GM19463 (cell line): ENCODE measurements at regions not wholly inside any gene's neighbourhood (a gene's known extent, or its start where the extent isn't known, plus 50 kb on each side); places are given as distances from the start of the nearest gene placed in this dataset.

Experiments used
- ATAC-seq: cut with Tn5 transposase; IDR thresholded peaks from one replicate; pipeline ENCODE4 v1.9.1; 2021; ENCODE audit warnings: mild to moderate bottlenecking, moderate library complexity; ENCODE audit not compliant: unreplicated experiment

DNA sequence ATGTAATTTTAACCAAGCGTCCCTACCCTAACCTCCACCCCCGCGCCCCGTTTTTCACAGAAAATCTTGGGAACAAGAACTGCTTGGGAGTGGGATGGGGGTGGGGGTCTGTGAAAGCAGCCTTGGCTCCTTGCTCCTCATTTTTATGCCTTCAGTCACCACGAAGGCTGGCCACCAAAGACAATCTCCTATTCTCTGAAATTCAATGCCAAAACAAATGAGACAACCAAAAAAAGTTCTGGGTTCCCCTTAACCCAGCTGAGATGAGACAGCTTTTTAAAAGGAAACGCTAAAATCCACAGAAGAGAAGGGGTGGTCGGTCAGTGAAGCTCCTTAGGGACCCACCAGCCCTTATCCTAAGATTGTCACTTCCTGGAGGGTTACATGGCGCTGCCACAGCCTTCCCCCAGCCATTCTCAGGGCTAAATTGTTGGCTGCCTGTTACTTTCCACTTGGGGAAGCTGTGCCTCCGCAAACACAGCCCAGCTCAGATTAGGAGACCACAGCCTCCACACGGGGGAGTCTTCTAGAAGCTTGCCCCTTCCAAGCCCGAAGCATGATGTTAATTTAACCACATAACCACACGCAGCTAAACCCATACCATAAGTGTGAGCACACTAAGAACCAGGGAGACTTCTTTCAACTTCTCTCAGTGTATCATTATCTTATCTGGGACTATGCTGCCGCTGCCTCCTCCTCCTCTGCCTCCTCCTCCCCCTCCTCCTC lies 136.3 kb downstream of the FOXD1 start:
- ATAC-seq, result no peak

DNA sequence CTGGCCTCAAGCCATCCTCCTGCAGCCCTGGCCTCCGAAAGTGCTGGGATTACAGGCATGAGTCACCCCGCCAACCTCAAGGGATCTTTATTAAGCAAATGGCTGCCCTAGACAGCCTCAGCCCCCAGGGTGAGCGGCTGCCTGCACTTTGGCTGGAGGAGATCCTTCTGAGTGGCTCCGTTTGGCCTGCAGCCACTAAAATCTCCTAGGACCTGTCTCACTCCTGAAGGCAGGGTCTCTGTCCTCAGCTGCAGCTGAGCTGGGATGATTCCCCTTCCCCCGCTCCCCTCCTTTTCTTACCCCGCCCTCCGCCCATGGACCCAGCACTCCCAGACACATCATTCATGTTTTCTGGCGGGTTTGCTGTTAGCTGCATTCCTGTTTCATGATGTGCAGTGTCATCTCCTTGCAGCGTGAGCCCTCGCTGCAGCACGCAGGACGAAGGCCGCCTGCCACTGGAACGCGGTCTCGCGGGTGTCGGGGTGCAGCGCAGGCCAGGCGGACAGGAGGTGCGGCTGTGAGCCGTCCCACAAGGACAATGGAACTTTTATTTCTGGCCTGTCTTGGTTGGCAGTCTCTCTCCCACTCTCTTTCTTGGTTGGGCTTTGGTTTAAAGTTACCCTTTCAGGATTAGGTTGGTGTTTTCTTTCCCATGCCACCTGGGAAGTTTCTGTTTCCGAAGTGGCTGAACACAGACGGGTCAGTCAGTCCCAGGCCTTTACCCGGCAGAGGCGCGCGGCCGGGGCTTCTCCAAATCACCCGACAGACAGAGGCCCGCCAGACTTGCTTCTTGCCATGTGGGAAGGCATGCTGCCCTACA lies 137.1 kb downstream of the FOXD1 start:
- no peak for ATAC-seq

DNA sequence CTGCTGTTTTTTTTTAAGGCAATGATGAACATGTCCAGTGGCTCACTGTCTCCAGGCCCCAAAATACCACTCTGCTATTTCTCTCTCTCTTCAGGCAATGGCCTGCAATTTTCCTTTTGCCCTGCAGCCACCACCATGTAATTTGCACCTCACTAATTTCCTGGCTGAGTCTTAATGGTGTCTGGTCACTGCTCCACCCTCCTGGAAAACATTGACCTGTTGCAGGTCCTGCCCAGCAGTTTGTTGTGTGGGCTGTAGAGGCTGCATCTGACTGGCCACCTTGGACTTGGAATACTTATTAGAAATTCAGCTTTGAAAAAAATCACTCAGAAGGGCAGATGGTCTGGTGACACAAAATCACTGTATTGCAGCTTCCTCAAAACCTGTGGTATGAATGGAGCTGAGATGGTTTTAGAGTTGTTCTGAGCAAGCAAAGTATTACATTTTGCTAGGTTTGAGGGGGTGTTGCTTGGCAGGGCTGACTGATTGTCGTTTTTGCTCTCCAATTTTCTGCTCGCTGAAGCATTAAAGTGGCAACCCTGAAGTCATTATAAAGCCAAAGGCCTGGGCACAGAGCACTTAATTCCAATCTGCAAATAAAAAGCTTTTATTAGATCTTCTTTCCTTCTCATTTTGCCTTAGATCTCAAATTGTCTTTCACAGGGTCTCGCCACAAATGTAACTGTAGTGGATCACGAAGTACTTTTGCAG lies 134.8 kb downstream of the TMEM174 start:
- ATAC-seq, result no peak

DNA sequence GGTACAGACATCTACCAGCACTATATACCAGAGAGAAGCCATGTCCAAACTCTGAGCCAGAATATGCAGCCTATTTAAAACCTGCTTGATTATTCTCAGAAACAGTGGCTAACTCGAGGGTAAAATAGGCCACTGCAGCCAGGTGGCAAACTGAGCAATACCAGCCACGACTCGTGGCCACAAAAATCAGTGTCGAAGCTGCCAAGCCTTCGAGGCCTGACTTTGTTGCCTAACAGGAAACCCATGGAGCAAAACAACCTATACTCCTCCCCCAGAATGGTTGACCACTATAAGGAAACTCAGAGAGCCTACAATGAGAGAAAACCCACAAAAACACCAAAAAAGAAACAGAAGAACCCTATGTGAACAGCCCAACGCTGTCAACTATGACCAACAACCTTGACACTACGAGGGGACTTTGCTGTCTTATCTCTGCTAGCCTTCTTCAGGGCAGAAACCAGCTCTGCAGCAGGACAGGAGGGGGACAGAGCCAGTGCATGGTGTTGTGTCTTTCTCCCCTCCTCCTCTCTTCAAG lies 133.8 kb downstream of the TMEM174 start:
- no peak for ATAC-seq

DNA sequence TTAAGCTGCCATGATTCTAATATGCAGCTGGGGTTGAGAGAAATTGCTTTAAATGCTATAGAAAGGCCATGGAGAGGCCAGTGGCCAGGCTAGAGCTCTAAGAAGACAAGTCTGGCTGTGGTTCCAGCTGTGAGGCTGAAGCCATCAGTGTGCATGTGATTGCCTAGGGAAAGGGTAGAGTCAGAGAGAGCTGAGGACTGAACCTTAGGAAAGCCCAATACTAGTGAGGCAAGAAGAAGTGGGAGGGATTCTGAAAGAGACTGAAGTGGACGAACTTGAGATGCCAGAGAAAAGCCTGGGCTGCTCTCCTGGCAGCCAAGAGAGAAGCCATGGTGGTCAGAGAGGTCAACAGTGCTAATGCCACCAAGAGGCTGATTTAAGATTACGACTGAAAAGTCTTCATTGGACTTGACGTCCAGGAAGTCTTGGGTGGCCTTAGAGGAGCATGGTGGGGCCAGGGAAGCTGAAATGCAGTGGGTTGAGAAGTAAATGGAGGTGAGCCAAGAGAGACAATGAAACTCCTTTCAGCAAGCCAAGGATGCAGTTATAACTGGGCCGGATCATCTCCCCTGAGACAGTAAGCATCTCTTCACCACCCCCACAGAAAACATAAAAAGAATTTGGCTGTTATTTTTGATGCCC lies 133.2 kb downstream of the TMEM174 start:
- no peak for ATAC-seq

DNA sequence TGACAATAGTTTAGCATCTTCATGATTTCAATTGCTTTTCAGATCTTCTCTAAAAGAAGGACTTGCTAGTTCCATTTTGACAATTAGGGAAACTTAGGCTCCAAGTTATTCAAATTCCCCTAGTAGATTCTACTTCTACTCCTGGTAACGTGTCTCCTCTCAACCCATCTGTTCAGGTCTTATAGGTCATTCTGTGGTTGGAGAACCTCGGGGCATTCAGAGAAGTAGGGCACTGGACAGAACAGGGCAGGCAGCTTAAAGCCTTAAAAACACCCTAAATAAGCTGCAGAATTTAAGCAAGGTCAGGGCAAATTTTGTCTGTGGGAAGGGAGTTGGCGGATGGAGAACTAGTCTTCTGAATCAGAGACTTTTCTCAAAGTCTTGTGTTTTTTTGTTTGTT lies 132.4 kb downstream of the TMEM174 start:
- no peak for ATAC-seq

DNA sequence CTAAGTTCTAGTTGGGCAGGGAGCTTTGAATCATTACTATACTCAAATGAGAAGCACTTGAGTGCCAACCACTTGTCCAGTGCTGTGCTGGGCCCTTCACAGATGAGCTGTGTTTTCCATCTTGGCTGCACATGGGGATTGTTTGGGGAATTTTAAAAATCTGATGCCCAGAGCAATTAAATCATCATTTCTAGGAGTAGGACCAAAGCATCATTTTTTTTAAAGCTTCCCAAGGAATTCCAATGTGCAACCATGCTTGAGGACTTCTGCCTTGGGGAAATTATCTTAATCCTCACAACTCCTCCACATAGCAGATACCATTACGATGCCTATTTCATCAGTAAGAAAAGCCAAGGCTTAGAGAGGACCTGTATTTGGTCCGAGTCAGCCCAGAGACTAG lies 131.4 kb downstream of the TMEM174 start:
- no peak for ATAC-seq

DNA sequence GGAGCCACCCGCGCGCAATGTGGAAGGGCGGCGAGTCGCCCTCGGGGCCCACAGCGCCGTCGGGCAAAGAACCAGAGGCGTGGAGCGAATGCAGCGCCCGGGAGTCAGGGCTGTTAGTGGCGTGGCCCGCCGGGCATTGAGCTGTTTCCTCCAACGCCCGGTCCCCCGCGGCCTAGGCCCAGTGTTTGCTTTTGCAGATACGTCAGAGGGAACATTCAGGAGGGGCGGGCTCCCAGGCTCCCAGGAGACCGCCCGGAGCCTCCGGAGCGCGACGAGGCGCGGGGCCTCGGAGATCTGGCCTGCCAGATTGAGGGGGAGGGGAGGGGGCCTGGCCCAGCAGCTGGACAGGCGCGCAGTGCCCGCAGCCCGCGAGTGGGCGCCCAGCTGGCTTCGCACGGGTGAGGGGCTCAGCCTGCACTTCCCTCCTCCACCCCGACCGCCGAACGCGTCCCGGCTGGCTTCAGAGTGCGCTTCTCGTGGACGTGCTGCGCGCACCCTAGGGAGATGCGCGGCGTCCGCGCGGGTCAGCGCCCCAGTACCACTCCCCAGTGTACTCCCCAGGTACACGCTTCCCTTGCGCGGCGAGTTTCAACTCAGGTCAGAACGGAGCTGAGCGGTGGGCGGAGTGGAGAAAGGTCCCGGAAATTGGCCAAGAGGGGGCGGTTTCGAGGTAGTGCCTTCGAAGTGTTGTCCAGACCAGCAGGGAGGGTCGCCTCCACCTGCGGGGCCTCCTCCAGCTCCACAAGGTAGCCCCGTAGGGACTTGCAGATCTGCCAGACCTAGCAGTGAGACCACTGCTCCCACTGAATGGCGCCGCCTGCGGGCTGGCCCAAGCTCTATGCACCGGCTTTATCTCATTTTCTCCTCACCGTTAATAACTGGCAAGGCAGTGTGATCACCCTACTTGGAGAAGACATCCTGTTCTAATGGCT lies 130.4 kb downstream of the TMEM174 start:
- ATAC-seq, result no peak

DNA sequence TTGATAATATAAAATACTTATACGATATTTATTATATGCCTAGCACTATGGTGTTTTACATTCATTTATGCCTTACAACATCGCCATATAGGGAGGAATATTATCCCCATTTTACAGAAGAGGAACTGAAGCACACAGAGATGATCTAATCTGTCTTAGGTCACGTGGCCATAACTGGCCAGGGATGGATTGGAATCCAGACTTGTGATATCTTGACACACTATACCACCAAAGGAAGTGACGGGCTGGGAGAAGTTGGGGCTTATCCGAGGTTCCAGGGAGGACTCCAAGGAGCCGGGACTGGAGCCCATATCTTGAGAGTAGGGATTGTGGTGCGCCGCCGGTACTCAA lies 129.8 kb downstream of the TMEM174 start:
- no peak for ATAC-seq

DNA sequence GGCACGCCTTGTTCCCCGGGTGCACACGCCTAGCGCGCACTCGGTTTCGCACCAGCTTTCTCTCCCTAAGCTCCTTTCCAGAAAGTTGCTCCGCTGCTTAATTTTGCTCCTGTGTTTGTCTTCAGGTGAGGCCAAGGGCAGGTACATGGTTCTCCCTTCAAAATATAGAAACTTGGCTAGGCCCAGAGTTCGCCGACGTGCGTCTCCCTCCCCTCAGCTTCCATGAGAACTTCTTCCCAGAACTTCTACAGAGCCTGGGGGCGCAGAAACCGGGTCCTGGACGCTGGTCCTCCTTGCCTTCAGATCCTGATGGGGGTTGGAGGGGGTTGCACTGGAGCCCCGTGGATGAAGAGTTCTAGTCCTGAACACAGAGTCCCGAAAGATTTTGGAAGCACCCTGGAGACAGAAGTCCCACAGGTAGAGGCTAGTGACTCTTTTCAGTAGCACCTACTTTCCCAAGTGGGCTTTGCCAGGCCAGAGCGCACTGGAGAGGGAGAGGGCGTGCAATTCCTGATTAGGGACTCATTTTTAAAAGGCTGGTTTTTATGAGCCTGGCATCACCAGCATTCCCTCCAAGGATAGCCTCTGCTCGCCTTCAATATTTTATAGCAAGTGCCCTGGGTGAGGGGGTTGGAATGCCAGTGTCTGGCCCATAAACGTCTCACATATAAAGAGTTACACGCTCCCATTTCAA lies 128.4 kb downstream of the TMEM174 start:
- ATAC-seq, result no peak

DNA sequence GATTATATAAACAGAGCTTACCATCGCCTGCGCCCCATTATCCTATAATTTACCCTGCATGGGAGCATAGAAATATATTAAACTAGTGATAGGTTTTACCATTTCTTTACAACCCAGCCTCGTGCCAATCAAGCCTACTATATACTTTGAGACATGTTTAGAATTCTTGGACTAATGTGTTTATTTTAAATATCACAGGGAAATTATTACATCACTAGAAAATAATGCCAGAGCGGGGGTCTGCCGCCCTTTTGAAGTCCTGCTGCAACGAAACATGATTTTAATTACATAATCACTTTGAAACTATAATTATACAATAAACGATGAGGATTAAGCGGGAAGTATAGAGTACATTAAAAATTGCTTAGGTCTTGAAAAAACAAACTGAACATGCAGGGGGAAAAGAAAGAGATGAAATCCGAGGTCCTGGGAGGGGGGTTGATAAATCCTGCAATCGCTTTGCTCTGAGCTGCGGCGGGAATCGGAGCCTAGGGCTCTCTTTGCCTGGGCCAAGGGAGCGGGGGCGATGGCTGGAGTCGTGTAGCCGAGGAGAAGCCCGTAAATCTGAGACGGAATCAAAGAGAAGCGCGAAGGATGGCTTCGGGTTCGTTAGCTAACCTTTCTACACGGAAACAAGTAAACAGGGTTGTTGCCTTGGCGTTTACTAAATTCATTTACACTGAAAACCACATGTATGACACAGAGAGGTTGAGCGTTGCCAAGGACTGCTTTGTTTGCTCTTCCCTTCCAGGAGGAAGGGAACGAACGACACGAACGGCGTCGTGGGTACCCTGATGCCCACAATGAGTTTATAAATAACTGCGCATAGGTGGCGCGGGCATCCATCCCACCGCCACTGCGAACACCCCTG lies 127.6 kb downstream of the TMEM174 start:
- no peak for ATAC-seq

DNA sequence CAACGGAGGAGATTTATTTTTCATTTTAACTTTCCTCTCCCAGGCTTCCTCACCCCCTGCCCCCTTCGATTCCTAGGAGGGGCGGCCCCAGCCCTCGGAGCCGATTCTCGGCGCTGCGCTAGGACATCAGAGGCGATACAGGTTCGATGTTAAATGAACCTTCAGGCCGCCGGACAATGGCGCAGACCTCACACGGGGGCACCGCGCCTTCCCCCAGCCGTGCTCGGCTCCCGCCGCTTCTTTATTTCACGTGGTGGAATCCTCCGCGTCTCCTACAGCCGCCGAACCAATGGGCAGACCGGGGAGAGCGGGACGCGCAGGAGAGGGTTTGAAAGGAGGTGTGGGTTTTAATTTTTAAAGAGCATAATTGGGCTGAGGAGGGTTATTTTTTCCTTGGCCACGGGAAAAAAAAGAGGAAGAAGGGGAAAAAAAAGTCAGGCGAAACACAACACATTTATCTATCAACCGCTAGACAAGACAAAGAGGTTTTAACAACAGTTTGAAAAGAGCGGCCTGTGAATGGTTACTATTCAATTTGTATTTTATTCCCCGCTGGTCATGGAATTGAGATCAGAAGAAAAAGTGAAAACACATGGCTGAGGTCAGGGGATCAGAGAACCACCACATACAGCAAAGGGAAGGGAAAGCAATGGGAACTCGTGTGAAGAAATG lies 126.8 kb downstream of the TMEM174 start:
- no peak for ATAC-seq

DNA sequence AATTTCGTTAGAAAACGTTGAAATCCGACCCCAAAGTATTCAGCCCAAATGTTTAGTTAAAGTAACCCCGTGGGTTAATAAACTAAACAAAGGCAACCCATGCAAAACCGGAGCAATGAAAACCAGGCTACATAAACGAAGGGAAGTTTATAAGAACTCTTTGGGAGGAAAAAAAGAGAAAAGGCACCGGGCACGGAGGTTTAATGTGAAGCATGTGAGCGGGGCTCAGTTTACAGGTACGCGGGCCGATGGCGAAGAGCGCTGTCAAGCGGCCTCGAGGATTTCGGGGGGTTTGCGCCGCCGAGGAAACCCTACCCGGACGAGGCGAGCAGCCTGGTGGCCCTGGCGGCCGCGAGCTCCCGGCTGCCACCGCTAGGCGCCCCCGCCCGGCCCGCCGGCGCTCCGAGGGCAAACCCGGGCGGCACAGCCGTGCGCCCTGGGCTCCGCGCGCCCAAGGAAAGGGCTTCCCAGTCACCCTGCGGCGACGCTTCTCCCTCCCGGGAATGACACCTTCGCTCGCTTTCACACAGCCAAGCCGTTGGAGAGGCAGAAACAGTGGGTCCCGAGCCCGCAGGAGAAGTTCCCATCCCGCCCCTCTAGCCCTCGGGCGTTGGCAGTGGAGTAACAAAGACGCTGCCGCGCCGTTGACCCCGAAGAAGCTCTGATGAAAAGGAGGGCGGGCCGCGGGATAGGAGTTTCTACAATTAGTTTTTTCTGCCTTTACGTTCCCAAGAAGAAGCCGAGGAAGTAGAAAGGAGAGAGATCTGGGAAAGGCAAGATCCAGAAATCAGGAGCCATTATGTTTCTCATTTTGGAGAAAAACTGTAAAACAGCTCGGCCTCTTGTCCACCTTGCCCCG lies 126.0 kb downstream of the TMEM174 start:
- ATAC-seq, result no peak

DNA sequence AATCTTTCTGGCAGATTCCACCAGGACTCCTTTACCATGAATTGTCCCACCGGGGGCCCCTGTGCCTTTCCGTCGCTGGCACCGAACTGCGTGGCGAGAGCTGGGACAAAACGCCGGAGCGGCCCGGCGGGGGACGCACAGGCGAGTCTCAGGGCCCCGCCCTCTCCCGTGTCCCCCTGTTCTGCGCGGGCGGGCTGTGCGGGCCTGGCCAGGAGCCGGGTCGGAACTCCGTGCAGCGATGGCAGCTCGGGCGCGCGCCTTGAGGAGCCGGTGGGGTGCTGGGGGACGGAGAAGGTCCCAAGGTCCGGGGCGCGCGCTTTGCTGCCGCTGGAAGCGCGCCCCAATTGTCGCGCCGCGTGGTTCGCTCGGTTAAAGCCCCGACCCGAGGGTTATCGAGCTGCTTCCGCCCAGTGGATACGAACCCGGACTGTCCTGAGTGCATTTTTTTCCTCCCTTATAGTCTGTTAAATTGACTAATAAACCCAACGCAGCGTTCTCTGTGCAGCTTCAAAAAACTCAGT lies 125.3 kb downstream of the TMEM174 start:
- ATAC-seq, result no peak

DNA sequence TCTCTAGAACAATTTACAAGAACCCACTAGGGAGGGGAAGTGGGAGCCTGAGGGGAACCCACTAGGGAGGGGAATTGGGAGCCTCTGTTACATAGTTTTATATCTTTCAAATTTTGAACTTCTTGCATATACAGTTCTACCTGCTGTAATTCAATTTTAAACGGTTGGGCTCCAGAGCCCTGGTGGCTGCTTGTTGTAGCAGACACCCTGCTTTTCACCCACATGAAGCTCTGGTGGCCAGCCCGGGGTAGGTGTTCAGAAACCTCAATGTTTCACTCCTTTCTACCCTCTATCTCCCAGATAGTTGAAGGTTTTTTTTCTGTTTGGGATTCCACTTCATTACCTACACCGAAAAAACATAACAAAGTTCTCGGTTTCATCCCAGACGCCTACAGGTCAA lies 124.4 kb downstream of the TMEM174 start:
- no peak for ATAC-seq

DNA sequence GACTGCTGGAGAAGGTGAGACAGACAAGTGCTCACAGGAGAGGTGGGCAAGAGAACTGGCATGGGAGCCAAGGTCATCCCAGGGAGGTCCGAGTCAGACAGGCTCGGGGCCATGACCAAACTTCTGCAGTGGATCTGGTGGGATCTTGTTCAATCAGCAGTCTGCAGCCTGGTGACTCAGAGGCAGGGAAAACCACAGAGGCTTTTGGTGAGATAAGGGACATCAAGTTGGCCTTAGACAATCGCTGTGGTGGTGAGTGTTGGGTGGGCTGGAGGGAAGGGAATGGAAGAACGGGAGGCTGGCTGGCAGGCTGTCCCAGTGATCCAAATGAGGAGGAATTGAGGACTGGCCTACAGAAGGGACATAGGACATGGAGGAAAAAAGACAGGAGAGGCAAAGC lies 123.8 kb downstream of the TMEM174 start:
- no peak for ATAC-seq

DNA sequence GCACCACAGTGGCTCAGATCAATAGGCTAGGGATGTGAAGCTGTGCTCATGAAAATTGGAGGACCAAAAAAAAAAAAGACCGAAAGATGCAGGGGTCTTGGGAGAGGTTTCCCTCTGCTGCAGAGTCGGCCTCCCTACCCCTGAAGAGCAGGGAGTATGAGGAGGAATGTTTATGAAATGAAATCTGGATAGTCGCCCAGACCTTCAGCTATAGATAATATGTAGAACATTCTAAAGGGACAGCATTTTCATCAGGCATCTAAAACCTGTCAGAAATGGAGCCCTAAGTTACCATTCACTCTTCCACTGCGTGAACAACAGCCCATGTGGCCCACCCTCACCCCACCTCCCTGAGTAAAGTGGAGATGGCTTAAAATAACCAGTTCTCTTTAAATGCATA lies 122.9 kb downstream of the TMEM174 start:
- ATAC-seq, result no peak
